Heart left ventricle (tissue), 16 donors: ENCODE measurements at regions not wholly inside any gene's neighbourhood (a gene's known extent, or its start where the extent isn't known, plus 50 kb on each side); places are given as distances from the start of the nearest gene placed in this dataset.

Experiments
- ATAC-seq, 4 donors: fragments of 200-7000 bp; cut with Tn5 transposase; one replicate each; pipeline ENCODE4 v1.9.1; 2020 to 2022; ENCODE audit warnings: moderate library complexity in 4 of 4, mild to moderate bottlenecking in 3 of 4, moderate number of reproducible peaks in 1 of 4
- DNase-seq, 5 donors: peaks; one replicate each; pipeline ENCODE4 v3.0.0-alpha.2; 2020
- H3K27ac ChIP-seq, 12 donors: fragments of 200-600 bp; sonication (generic) in 4 of 12; one replicate each; pipeline versions ENCODE4 v1.5.0 to v1.8.0; 2016 to 2022; ENCODE audit warnings: mild to moderate bottlenecking in 2 of 12
- H3K27me3 ChIP-seq, 9 donors: fragments of 200-600 bp; sonication (generic) in 2 of 9; one replicate each; pipeline versions ENCODE4 v1.5.1 to v1.8.0; 2016 to 2022; ENCODE audit warnings: mild to moderate bottlenecking in 3 of 9
- H3K36me3 ChIP-seq, 9 donors: fragments of 200-600 bp; sonication (generic) in 2 of 9; one replicate each; pipeline versions ENCODE4 v1.5.0 to v1.8.0; 2018 to 2022; ENCODE audit warnings: mild to moderate bottlenecking in 2 of 9
- H3K4me1 ChIP-seq, 12 donors: fragments of 200-600 bp; sonication (generic) in 4 of 12; one replicate each; pipeline versions ENCODE4 v1.5.0 to v1.8.0; 2016 to 2022; ENCODE audit warnings: mild to moderate bottlenecking in 3 of 12
- H3K4me3 ChIP-seq, 12 donors: fragments of 200-600 bp; sonication (generic) in 4 of 12; one replicate each; pipeline versions ENCODE4 v1.5.0 to v1.8.0; 2017 to 2022; ENCODE audit warnings: mild to moderate bottlenecking in 9 of 12, moderate library complexity in 4 of 12
- H3K9me3 ChIP-seq, 12 donors: fragments of 200-600 bp; sonication (generic) in 4 of 12; one replicate each; pipeline versions ENCODE4 v1.5.0 to v1.8.0; 2016 to 2022; ENCODE audit warnings: mild to moderate bottlenecking in 1 of 12
- POLR2A ChIP-seq, 2 donors: fragments of 450-650 bp; IDR thresholded peaks; one replicate each; pipeline ENCODE4 v1.6.1; 2017; ENCODE audit warnings: antibody characterized with exemption in 2 of 2, mild to moderate bottlenecking in 2 of 2, moderate library complexity in 2 of 2
- WGBS, 4 donors: extraction: QIAGEN DNeasy Blood & Tissue Kit in 2 of 4; methylation state at CpG; one replicate each; pipeline versions ENCODE4 v1.1.5 to v1.1.7; 2013 to 2018; 5-methylcytosine and 5-hydroxymethylcytosine counted together
- intact Hi-C, 10 donors: fragments of 100-400 bp; cut with DNase I; formaldehyde crosslinking; loops; one replicate each; pipeline versions ENCODE4 v1.11.1 to v1.14.2; 2022
- TF ChIP-seq, protein P1 (sequence below), 12 donors: fragments of 200-600 bp; sonication (generic) in 4 of 12; IDR thresholded peaks; one replicate each; pipeline versions ENCODE4 v1.5.0 to v1.8.0; 2018 to 2022; ENCODE audit warnings: antibody characterized with exemption in 12 of 12, mild to moderate bottlenecking in 5 of 12
- donor health status: ischemic (EF 13 %, LVEDD 7.1; RV severe dilation, severe dysfunction).
- donor health status: healthy with polysubstance abuse.
- donor health status: DM: no; HTN: yes; CAD: no.
- donor health status: DM: no; HTN: no; CAD: no.
- donor health status: ischemic (EF 25% LVEDD 6.9; RV normal size, moderate dysfunction).
- donor health status: ischemic (EF 25% LVEDD 5.7; RV mildly dilated, moderate dysfunction).
- donor health status: healthy.
- donor health status: DM: yes; HTN: yes; CAD: no.
- donor health status: ischemic (EF 35%, LVEDD 5.7; RV mildly dilated, moderate dysfunction).
- donor health status: nonischemic (EF 11% LVEDD 7.7; RV severe dilation, severe dysfunction).
- donor health status: DM: yes; HTN: yes; CAD: no.
- donor health status: PGD.
- donor health status: ischemic (EF 29% LVEDD 5.4; RV normal size, mild dysfunction).
- donor health status: nonischemic (EF 23%, LVEDD 6.1; RV moderate dilation, normal function).

GRCh38 chr10:4214908-4215307, 429.9 kb upstream of the KLF6 start:
- H3K36me3 ChIP-seq: no peaks in the 10 kb centered on the region
- H3K27me3 ChIP-seq: no peaks in the 10 kb centered on the region
- peaks cover 0 to 23% (median 4%) of the 10 kb centered on the region in 12 donors for H3K4me1 ChIP-seq
- 38 to 69% (median 63%) methylated on average over 1 of the region's 1 CpG for WGBS, 4 donors
- no peak for DNase-seq
- peak overlapping the region in 1 of 12 donors; percentile 12 for H3K27ac ChIP-seq
- ATAC-seq: peak in 1 of 4 donors; percentile 53
- intact Hi-C loops: no loop called here
- H3K4me3 ChIP-seq: no peak overlapping the region
- no peak for TF ChIP-seq POLR2A (IDR thresholded peaks at IDR 0.05)
- TF ChIP-seq, protein P1, sequence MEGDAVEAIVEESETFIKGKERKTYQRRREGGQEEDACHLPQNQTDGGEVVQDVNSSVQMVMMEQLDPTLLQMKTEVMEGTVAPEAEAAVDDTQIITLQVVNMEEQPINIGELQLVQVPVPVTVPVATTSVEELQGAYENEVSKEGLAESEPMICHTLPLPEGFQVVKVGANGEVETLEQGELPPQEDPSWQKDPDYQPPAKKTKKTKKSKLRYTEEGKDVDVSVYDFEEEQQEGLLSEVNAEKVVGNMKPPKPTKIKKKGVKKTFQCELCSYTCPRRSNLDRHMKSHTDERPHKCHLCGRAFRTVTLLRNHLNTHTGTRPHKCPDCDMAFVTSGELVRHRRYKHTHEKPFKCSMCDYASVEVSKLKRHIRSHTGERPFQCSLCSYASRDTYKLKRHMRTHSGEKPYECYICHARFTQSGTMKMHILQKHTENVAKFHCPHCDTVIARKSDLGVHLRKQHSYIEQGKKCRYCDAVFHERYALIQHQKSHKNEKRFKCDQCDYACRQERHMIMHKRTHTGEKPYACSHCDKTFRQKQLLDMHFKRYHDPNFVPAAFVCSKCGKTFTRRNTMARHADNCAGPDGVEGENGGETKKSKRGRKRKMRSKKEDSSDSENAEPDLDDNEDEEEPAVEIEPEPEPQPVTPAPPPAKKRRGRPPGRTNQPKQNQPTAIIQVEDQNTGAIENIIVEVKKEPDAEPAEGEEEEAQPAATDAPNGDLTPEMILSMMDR (IDR thresholded peaks at IDR 0.05): no peak
- H3K9me3 ChIP-seq: no peaks in the 10 kb centered on the region

GRCh38 chr10:4213441-4213840, 428.4 kb upstream of the KLF6 start:
- no peak for DNase-seq
- intact Hi-C loops: no loop called here
- no peaks in the 10 kb centered on the region for H3K27me3 ChIP-seq
- no peak for TF ChIP-seq POLR2A (IDR thresholded peaks at IDR 0.05)
- TF ChIP-seq, protein P1 (IDR thresholded peaks at IDR 0.05): no peak
- ATAC-seq: no peak
- no peak overlapping the region for H3K4me3 ChIP-seq
- no peak overlapping the region for H3K27ac ChIP-seq
- 95 to 98% (median 97%) methylated on average over 4 of the region's 4 CpGs for WGBS, 4 donors
- H3K9me3 ChIP-seq: no peaks in the 10 kb centered on the region
- no peaks in the 10 kb centered on the region for H3K36me3 ChIP-seq
- H3K4me1 ChIP-seq: peaks cover 0 to 25% (median 5%) of the 10 kb centered on the region in 12 donors

GRCh38 chr10:4212111-4212630, 427.2 kb upstream of the KLF6 start:
- DNase-seq (no peak), ATAC-seq (no peak)
- 92 to 100% (median 96%) methylated on average over 2 of the region's 2 CpGs for WGBS, 4 donors
- no peak overlapping the region for H3K27ac ChIP-seq
- no peaks in the 10 kb centered on the region for H3K9me3 ChIP-seq
- no peaks in the 10 kb centered on the region for H3K36me3 ChIP-seq
- H3K27me3 ChIP-seq: no peaks in the 10 kb centered on the region
- intact Hi-C loops: no loop called here
- TF ChIP-seq POLR2A (IDR thresholded peaks at IDR 0.05): no peak
- TF ChIP-seq, protein P1 (IDR thresholded peaks at IDR 0.05): no peak
- H3K4me1 ChIP-seq: peaks cover 0 to 23% (median 6%) of the 10 kb centered on the region in 12 donors
- no peak overlapping the region for H3K4me3 ChIP-seq

DNA sequence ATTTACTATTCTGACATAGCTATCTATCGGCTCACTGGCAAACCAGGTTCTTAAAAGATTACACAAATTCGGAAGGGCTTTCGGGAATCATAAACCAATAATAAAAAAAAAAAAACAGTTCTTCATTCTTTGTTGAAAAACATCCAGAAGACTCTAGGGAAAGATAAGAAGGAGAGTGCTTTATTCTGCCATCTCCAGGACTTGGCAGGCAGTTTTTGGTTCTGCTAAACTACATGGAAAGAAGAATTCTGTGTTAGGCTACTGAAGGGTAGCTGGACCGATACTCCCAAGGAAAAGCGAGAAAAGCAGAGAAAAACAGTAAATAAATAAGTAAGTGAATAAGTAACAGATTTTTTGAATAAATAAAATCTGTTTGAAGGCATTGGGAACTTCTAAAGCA, 423.5 kb upstream of the KLF6 start:
- Histone ChIP-seq H3K9me3 (no peaks in the 10 kb centered on the region), H3K27me3 (no peaks in the 10 kb centered on the region), H3K27ac (peak overlapping the region in 1 of 12 donors; percentile 11), H3K36me3 (no peaks in the 10 kb centered on the region), H3K4me3 (peak overlapping the region in 2 of 12 donors; percentile 7 to 13), H3K4me1 (peaks cover 0 to 7% (median 0%) of the 10 kb centered on the region in 12 donors)
- no peak for TF ChIP-seq POLR2A (IDR thresholded peaks at IDR 0.05)
- TF ChIP-seq, protein P1 (IDR thresholded peaks at IDR 0.05): peak in 1 of 12 donors; percentile 7
- no peak for DNase-seq
- ATAC-seq: no peak
- intact Hi-C loops: no loop called here
- 74 to 88% (median 76%) methylated on average over 5 of the region's 5 CpGs for WGBS, 4 donors
